PC-9 (cell line): ENCODE measurements at regions not wholly inside any gene's neighbourhood (a gene's known extent, or its start where the extent isn't known, plus 50 kb on each side); places are given as distances from the start of the nearest gene placed in this dataset.

Source experiments
- BruUV-seq: library from RNA; stranded (reverse); fragments of 400-500 nt; replicated peaks from 2 replicates; lab custom pipeline; 2021; lab: Mats Ljungman, UMichigan
- CTCF ChIA-PET: fragments of 300-600 bp; sonication (Branson Sonifier 250); formaldehyde crosslinking; loops from one replicate; lab custom pipeline; 2022; ENCODE audit warnings: antibody characterized with exemption; lab: Charles Lee
- POLR2A ChIA-PET: fragments of 300-600 bp; sonication (Branson Sonifier 250); formaldehyde crosslinking; loops from one replicate; lab custom pipeline; 2022; ENCODE audit warnings: antibody characterized with exemption; ENCODE audit not compliant: unreplicated experiment; lab: Charles Lee
- DNase-seq, 2 experiments: peaks; one replicate each; pipeline versions ENCODE4 v3.0.0 to v3.0.0-alpha.2; 2015 to 2022; ENCODE audit warnings: mixed read lengths in 1 of 2
- H2AFZ ChIP-seq: fragments of 200-600 bp; sonication (generic); 2 replicates; pipeline ENCODE4 v1.8.1; 2017; ENCODE audit warnings: antibody characterized with exemption
- H3F3A ChIP-seq: fragments of 200-600 bp; sonication (generic); 2 replicates; pipeline ENCODE4 v1.8.1; 2017; ENCODE audit warnings: antibody characterized with exemption, mild to moderate bottlenecking, low read depth; ENCODE audit not compliant: insufficient read depth
- H3K27ac ChIP-seq: fragments of 200-600 bp; sonication (generic); 2 replicates; pipeline ENCODE4 v1.6.1; 2016; ENCODE audit warnings: mixed run types
- H3K27me3 ChIP-seq: fragments of 200-600 bp; sonication (generic); 2 replicates; pipeline ENCODE4 v1.6.1; 2016; ENCODE audit warnings: low read depth, mixed run types; ENCODE audit not compliant: insufficient read depth
- H3K36me3 ChIP-seq: fragments of 200-600 bp; sonication (generic); 2 replicates; pipeline ENCODE4 v1.6.1; 2016; ENCODE audit warnings: low read depth, mixed run types
- H3K4me1 ChIP-seq: fragments of 200-600 bp; sonication (generic); replicated peaks from 2 replicates; pipeline ENCODE4 v1.6.1; 2016; ENCODE audit warnings: mixed run types; ENCODE audit not compliant: insufficient read depth
- H3K4me2 ChIP-seq: fragments of 200-600 bp; sonication (generic); 2 replicates; pipeline ENCODE4 v1.6.1; 2017; ENCODE audit warnings: mixed run types
- H3K4me3 ChIP-seq: fragments of 200-600 bp; sonication (generic); 2 replicates; pipeline ENCODE4 v1.6.1; 2016; ENCODE audit warnings: mixed run types
- H3K79me2 ChIP-seq: fragments of 200-600 bp; sonication (generic); 2 replicates; pipeline ENCODE4 v1.6.1; 2017; ENCODE audit warnings: low read depth, mixed run types
- H3K9me2 ChIP-seq: fragments of 200-600 bp; sonication (generic); 2 replicates; pipeline ENCODE4 v1.8.1; 2017; ENCODE audit warnings: mild to moderate bottlenecking; ENCODE audit not compliant: insufficient read depth
- H3K9me3 ChIP-seq: fragments of 200-600 bp; sonication (generic); 2 replicates; pipeline ENCODE4 v1.8.1; 2016; ENCODE audit warnings: low read depth; ENCODE audit not compliant: insufficient read depth
- H4K20me1 ChIP-seq: fragments of 200-600 bp; sonication (generic); 2 replicates; pipeline ENCODE4 v1.8.1; 2017; ENCODE audit not compliant: insufficient read depth
- EZH2 ChIP-seq: fragments of 200-600 bp; sonication (generic); IDR thresholded peaks from 2 replicates; pipeline ENCODE4 v1.8.0; 2017; ENCODE audit warnings: antibody characterized with exemption, low read depth
- intact Hi-C: fragments of 100-400 bp; cut with micrococcal nuclease; formaldehyde crosslinking; loops from one replicate; pipeline ENCODE4 v1.10.0; 2022; ENCODE audit not compliant: unreplicated experiment
- TF ChIP-seq, protein P1 (sequence below): fragments of 200-600 bp; sonication (generic); conservative IDR thresholded peaks from 2 replicates; pipeline ENCODE4 v1.6.1; 2017; ENCODE audit warnings: mixed run types, antibody characterized with exemption, mild to moderate bottlenecking, moderate library complexity

DNA sequence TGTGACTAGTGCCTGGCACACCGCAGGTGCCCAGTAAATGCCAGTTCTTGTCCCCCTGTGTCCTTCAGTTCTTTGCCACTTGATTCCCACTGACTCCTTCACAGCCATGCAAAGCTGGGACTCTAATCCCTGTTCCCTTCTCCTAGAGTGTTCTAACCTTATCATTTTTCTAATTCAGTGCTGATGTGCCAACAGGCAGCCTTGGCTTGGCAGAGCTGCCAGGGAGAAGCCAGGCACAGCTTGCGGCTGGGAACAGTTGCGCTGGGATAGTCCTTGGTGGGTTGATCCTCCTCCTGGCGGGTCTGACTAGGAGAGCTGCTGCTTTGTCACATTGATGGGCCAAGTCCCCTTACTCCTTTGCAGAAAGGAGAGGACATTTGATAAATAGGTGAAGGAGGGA lies 654.2 kb downstream of the HS3ST4 start:
- DNase-seq, result no peak
- CTCF ChIA-PET, result no interaction called here
- no peaks in the 10 kb centered on the region for H3K36me3 ChIP-seq
- H3K9me3 ChIP-seq, result no peaks in the 10 kb centered on the region
- TF ChIP-seq, protein P1, sequence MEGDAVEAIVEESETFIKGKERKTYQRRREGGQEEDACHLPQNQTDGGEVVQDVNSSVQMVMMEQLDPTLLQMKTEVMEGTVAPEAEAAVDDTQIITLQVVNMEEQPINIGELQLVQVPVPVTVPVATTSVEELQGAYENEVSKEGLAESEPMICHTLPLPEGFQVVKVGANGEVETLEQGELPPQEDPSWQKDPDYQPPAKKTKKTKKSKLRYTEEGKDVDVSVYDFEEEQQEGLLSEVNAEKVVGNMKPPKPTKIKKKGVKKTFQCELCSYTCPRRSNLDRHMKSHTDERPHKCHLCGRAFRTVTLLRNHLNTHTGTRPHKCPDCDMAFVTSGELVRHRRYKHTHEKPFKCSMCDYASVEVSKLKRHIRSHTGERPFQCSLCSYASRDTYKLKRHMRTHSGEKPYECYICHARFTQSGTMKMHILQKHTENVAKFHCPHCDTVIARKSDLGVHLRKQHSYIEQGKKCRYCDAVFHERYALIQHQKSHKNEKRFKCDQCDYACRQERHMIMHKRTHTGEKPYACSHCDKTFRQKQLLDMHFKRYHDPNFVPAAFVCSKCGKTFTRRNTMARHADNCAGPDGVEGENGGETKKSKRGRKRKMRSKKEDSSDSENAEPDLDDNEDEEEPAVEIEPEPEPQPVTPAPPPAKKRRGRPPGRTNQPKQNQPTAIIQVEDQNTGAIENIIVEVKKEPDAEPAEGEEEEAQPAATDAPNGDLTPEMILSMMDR, result no peak
- TF ChIP-seq EZH2, result no peak
- H3K79me2 ChIP-seq, result no peaks in the 10 kb centered on the region
- POLR2A ChIA-PET, result no interaction called here
- intact Hi-C loops, result no loop called here
- no peak overlapping the region for H3K4me3 ChIP-seq
- no peaks in the 10 kb centered on the region for H4K20me1 ChIP-seq
- no peak overlapping the region for H3K27ac ChIP-seq
- H3K4me2 ChIP-seq, result no peak overlapping the region
- no peak overlapping the region for H2AFZ ChIP-seq
- H3F3A ChIP-seq, result no peaks in the 10 kb centered on the region
- no peaks in the 10 kb centered on the region for H3K9me2 ChIP-seq
- H3K4me1 ChIP-seq, result no peaks in the 10 kb centered on the region
- BruUV-seq, result no TSS peak
- H3K27me3 ChIP-seq, result peaks cover 9% of the 10 kb centered on the region; the same call in 1 of the 2 replicates

GRCh38 chr16:26348095-26348494 lies 656.3 kb downstream of the HS3ST4 start:
- Histone ChIP-seq H3K4me2 (no peak overlapping the region), H3K9me3 (no peaks in the 10 kb centered on the region), H3K79me2 (no peaks in the 10 kb centered on the region), H3K36me3 (no peaks in the 10 kb centered on the region), H3K4me1 (no peaks in the 10 kb centered on the region), H2AFZ (no peak overlapping the region), H4K20me1 (no peaks in the 10 kb centered on the region), H3F3A (no peaks in the 10 kb centered on the region), H3K4me3 (no peak overlapping the region), H3K27ac (no peak overlapping the region), H3K9me2 (no peaks in the 10 kb centered on the region), H3K27me3 (0 out of 2 replicates have a peak, but pooled peaks cover under 1% of the 10 kb centered on the region)
- TF ChIP-seq, protein P1, result no peak
- no peak for TF ChIP-seq EZH2
- BruUV-seq, result no TSS peak
- intact Hi-C loops, result no loop called here
- POLR2A ChIA-PET, result no interaction called here
- DNase-seq, result no peak
- CTCF ChIA-PET, result no interaction called here

GRCh38 chr16:26360867-26361266 lies 669.1 kb downstream of the HS3ST4 start:
- H3K79me2 ChIP-seq, result no peaks in the 10 kb centered on the region
- intact Hi-C loops, result no loop called here
- no peak overlapping the region for H3K4me2 ChIP-seq
- no peaks in the 10 kb centered on the region for H3K9me2 ChIP-seq
- no peak for DNase-seq
- H3K4me1 ChIP-seq, result no peaks in the 10 kb centered on the region
- H3K9me3 ChIP-seq, result no peaks in the 10 kb centered on the region
- H3F3A ChIP-seq, result no peaks in the 10 kb centered on the region
- POLR2A ChIA-PET, result no interaction called here
- H3K27ac ChIP-seq, result no peak overlapping the region
- no peak overlapping the region for H3K4me3 ChIP-seq
- no peaks in the 10 kb centered on the region for H4K20me1 ChIP-seq
- BruUV-seq, result no TSS peak
- TF ChIP-seq EZH2, result no peak
- TF ChIP-seq, protein P1, result no peak
- H3K27me3 ChIP-seq, result peaks cover 5% of the 10 kb centered on the region; the same call in 1 of the 2 replicates
- H3K36me3 ChIP-seq, result no peaks in the 10 kb centered on the region
- no peak overlapping the region for H2AFZ ChIP-seq
- CTCF ChIA-PET, result no interaction called here
